HG03342 (cell line): ENCODE measurements at regions not wholly inside any gene's neighbourhood (a gene's known extent, or its start where the extent isn't known, plus 50 kb on each side); places are given as distances from the start of the nearest gene placed in this dataset.
"Not testable (repeated sequence)": the region's sequence is repeated elsewhere in the genome, so short reads cannot be mapped to it uniquely, and the experiment has no call there.

Source experiments
- ATAC-seq: cut with Tn5 transposase; IDR thresholded peaks from one replicate; pipeline ENCODE4 v1.9.1; 2021; ENCODE audit warnings: mild to moderate bottlenecking, moderate library complexity; ENCODE audit not compliant: unreplicated experiment

- no peak for ATAC-seq
Measured at GRCh38 chrX:3820167-3820566, 106.7 kb upstream of the PRKX start.

GRCh38 chrX:3817480-3817879, 104.0 kb upstream of the PRKX start:
- not testable (repeated sequence) for ATAC-seq

- no peak for ATAC-seq
Measured at GRCh38 chrX:3815896-3816664, 102.6 kb upstream of the PRKX start.

GRCh38 chrX:3811331-3812311, 98.2 kb upstream of the PRKX start:
- ATAC-seq = peak; percentile 18

- no peak for ATAC-seq
Measured at GRCh38 chrX:3807906-3808305, 94.5 kb upstream of the PRKX start.

GRCh38 chrX:3806630-3807029, 93.2 kb upstream of the PRKX start:
- no peak for ATAC-seq

- no peak for ATAC-seq
Measured at GRCh38 chrX:3803713-3804112, 90.3 kb upstream of the PRKX start.

- no peak for ATAC-seq
Measured at GRCh38 chrX:3803305-3803704, 89.9 kb upstream of the PRKX start.

- not testable (repeated sequence) for ATAC-seq
Measured at GRCh38 chrX:3795411-3795810, 82.0 kb upstream of the PRKX start.

- no peak for ATAC-seq
Measured at GRCh38 chrX:3791449-3791848, 78.0 kb upstream of the PRKX start.

GRCh38 chrX:3788494-3789233, 75.2 kb upstream of the PRKX start:
- no peak for ATAC-seq

- ATAC-seq = no peak
Measured at GRCh38 chrX:3787856-3788255, 74.4 kb upstream of the PRKX start.

GRCh38 chrX:3785822-3786221, 72.4 kb upstream of the PRKX start:
- ATAC-seq = not testable (repeated sequence)

- ATAC-seq = no peak
Measured at GRCh38 chrX:3780564-3780963, 67.1 kb upstream of the PRKX start.

- ATAC-seq = no peak
Measured at GRCh38 chrX:3779546-3779945, 66.1 kb upstream of the PRKX start.

GRCh38 chrX:3777416-3777815, 64.0 kb upstream of the PRKX start:
- ATAC-seq = no peak

- no peak for ATAC-seq
Measured at GRCh38 chrX:3771766-3772165, 58.3 kb upstream of the PRKX start.

- no peak for ATAC-seq
Measured at GRCh38 chrX:3768881-3769280, 55.4 kb upstream of the PRKX start.
